Daoy (cell line): ENCODE measurements at regions not wholly inside any gene's neighbourhood (a gene's known extent, or its start where the extent isn't known, plus 50 kb on each side); places are given as distances from the start of the nearest gene placed in this dataset.
A peak's percentile ranks its signal among the peaks of the same experiment; 100 is the strongest.

ENCODE experiments used
- DNase-seq: peaks from one replicate; pipeline ENCODE4 v3.0.0-alpha.2; 2015; ENCODE audit warnings: low read depth

- no peak for DNase-seq
Measured at GRCh38 chr4:123747016-123747415, 350.4 kb downstream of the SPRY1 start.

- DNase-seq: no peak
Measured at GRCh38 chr4:123748806-123749205, 352.2 kb downstream of the SPRY1 start.

- DNase-seq: no peak
Measured at GRCh38 chr4:123749383-123749782, 352.8 kb downstream of the SPRY1 start.

GRCh38 chr4:123750044-123750443 lies 353.4 kb downstream of the SPRY1 start:
- peak; percentile 8 for DNase-seq

GRCh38 chr4:123755655-123756054 lies 359.1 kb downstream of the SPRY1 start:
- DNase-seq: no peak

GRCh38 chr4:123767806-123768205 lies 371.2 kb downstream of the SPRY1 start:
- no peak for DNase-seq

GRCh38 chr4:123770884-123771283 lies 374.3 kb downstream of the SPRY1 start:
- no peak for DNase-seq

- no peak for DNase-seq
Measured at GRCh38 chr4:123776267-123776666, 379.7 kb downstream of the SPRY1 start.

GRCh38 chr4:123777373-123777772 lies 380.8 kb downstream of the SPRY1 start:
- no peak for DNase-seq

- DNase-seq: no peak
Measured at GRCh38 chr4:123783151-123783790, 386.7 kb downstream of the SPRY1 start.

GRCh38 chr4:123783921-123784320 lies 387.3 kb downstream of the SPRY1 start:
- no peak for DNase-seq

GRCh38 chr4:123784626-123785025 lies 388.0 kb downstream of the SPRY1 start:
- DNase-seq: no peak

- no peak for DNase-seq
Measured at GRCh38 chr4:123785538-123785937, 388.9 kb downstream of the SPRY1 start.

- no peak for DNase-seq
Measured at GRCh38 chr4:123786163-123786915, 389.7 kb downstream of the SPRY1 start.

- DNase-seq: peak; percentile 1
Measured at GRCh38 chr4:123786920-123787319, 390.3 kb downstream of the SPRY1 start.

- DNase-seq: no peak
Measured at GRCh38 chr4:123787512-123788080, 391.0 kb downstream of the SPRY1 start.

- DNase-seq: no peak
Measured at GRCh38 chr4:123788577-123788976, 392.0 kb downstream of the SPRY1 start.

- DNase-seq: no peak
Measured at GRCh38 chr4:123790681-123791080, 394.1 kb downstream of the SPRY1 start.

- DNase-seq: no peak
Measured at GRCh38 chr4:123802082-123802645, 405.6 kb downstream of the SPRY1 start.

- DNase-seq: no peak
Measured at GRCh38 chr4:123802933-123803332, 406.3 kb downstream of the SPRY1 start.

- no peak for DNase-seq
Measured at GRCh38 chr4:123804196-123804721, 407.7 kb downstream of the SPRY1 start.

GRCh38 chr4:123806056-123806455 lies 409.5 kb downstream of the SPRY1 start:
- no peak for DNase-seq

GRCh38 chr4:123807187-123807586 lies 410.6 kb downstream of the SPRY1 start:
- no peak for DNase-seq
